Epidermal melanocyte (primary cell): ENCODE measurements at regions not wholly inside any gene's neighbourhood (a gene's known extent, or its start where the extent isn't known, plus 50 kb on each side); places are given as distances from the start of the nearest gene placed in this dataset.
"Not testable (repeated sequence)": the region's sequence is repeated elsewhere in the genome, so short reads cannot be mapped to it uniquely, and the experiment has no call there.

Experiments used
- DNase-seq: peaks from one replicate; pipeline ENCODE4 v3.0.0; 2011; ENCODE audit warnings: low spot score; ENCODE audit not compliant: insufficient read length

DNA sequence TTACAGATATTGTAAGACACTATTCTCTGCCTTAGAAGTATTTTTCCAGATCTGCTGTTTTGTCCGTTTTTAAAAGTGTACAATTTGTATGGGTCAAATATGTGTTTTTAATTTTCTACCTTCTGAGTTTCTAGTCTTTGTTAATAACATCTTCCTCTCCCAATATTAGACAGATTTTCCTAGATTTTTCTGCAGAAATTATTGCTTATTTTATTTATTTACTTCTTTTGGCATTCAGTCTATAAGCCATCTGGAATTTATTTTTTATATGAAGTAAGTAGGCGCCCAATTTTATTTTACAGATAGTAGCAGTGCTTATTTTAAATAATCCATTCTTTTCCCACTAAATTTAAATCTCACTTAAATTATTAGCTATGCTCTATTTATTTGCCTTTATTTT, 103.1 kb upstream of the PLEKHG1 start:
- DNase-seq: no peak

DNA sequence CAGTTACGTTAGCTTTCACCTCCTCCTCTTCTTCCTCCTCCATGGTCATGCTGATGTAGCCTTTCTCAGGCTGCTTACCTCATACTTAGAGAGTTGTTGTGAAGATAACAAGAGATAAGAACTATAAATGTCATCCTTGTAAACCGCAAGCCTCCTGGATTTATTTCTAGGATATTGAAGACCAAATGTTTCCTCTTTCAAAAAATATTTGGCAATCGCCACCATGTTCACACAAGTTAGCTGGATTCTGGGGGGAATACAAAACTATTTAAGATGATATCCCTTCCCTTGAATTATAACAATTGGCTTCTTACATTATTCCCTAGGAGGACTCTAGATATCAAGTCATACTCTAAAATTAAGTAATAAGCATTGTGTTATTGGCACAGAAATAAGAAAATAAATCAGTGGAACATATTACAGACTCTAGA, 99.8 kb upstream of the PLEKHG1 start:
- no peak for DNase-seq

DNA sequence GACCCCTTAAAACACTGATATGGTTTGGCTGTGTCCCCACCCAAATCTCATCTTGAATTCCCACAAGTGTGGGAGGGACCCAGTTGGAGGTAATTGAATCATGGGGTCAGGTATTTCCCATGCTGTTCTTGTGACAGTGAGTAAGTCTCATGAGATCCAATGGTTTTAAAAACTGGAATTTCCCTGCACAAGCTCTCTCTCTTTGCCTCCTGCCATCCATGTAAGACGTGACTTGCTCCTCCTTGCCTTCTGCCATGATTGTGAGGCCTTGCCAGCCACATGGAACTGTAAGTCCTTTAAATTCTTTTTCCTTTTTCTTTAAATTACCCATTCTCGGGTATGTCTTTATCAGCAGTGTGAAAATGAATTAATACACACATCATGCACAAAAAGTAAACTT, 99.1 kb upstream of the PLEKHG1 start:
- DNase-seq: not testable (repeated sequence)

DNA sequence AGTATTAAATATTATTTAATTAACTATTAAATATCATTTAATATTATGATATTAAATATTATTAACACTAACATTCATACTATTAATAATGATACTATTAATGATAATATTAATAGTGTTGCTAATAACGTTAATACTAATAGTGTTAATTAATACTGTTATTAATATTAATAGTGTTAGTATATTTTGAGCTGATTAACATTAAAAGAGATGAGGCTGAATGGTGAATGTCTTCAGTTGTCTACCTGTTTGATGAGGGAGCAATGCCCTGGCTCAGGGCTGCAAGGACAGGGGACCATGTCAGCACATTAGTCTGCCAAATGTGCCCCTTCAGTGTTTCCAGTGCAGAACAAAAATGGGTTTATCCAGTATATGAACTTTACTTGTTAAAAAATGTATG, 96.6 kb upstream of the PLEKHG1 start:
- no peak for DNase-seq

DNA sequence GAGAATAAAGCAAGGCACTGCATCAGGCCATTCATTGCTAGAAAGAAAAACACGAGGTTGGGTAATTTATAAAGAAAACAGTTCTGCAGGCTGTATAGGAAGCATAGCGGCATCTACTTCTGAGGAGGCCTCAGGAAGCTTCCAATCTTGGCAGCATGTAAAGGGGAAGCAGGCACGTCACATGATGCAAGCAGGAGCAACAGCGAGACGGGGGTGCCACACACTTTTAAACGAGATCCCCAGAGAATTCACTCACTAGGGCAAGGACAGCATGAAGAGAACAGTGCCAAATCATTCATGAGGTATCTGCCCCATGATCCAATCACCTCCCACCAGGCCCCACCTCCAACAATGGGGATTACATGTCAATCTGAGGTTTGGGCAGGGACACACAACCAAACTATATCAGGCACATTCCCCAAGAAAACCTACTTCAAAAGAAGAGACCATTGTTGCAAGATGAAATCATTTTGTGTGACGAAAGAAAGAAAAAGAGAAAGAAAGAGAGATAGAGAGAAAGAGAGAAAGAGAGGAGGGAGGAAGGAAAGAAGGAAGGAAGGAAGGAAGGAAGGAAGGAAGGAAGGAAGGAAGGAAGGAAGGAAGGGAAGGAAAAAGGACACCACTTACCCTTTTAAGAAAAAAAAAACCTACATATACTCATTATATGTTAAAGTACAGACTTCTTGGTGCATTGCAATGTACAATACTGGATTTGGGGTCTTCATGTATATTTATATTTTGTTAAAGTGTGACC, 95.9 kb upstream of the PLEKHG1 start:
- DNase-seq: no peak

DNA sequence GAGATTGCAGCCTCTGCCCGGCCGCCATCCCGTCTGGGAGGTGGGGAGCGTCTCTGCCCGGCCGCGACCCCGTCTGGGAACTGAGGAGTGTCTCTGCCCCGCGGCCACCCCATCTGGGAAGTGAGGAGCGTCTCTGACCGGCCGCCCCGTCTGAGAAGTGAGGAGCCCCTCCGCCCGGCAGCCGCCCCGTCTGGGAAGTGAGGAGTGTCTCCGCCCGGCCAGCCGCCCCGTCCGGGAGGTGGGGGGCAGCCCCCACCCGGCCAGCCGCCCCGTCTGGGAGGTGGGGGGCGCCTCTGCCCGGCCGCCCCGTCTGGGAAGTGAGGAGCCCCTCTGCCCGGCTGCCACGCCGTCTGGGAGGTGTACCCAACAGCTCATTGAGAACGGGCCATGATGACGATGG, 92.3 kb upstream of the PLEKHG1 start:
- not testable (repeated sequence) for DNase-seq

DNA sequence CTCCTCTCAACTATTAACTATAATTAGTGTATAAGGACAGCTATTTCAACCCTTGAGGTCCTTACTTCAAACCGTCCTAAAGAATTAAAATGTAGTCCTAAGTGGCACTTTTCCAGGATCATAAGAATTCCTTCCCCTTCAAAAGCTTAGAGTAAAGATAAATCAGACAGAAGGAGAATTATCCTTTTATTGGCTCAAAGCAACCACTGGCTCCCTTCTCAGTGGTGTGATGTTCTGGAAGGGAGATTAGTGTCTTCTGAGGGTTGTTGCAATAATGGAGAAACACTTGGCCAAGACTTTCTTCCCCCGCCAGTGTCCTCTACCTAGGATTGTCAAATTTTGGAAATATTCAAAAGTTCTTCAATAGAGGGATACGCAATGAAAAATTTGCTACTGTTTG, 89.1 kb upstream of the PLEKHG1 start:
- DNase-seq: no peak

DNA sequence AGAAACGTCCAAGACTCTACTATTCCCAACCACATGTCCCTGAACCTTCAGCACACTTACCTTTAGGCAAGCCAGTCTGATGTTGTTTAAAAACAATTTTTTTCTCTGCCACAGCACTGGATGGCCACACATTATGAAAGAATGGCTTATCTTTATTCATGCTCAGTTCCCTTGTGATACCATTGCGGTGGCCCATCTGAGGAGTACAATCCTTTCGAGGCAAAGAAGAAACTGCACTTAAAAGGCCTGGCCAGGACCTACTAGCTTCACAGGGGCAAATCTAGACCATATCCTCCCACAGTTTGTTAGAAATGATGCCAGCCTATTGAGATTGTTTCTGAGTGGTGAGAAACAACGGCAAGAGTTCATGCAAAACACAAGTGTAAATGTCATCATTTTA, 88.4 kb upstream of the PLEKHG1 start:
- no peak for DNase-seq

DNA sequence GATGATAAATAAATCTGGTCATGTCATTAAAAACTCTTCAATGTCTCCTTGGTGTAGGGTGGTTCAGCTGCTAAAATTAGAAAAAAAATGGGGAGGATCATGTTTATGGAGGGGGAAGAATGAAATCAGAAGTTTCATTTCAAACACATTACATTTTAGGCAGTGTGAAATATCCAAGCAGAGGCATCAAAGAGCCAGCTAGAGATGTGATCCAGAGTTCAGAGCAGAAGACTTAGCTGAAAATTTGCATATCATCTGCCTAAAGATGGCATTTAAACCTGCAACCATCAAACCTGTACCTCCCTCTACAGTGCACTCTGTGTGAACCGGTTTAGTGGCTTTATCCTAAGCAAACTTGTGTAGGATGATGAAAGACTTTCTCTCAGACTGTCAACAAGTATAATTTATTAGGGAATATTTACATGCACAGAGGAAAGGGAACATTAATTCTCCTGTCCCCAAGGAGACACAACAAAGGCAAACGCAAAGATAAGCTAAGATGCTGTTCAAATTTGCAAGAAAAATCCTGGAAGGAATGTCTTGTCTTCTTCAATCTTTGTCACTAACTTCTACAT, 84.8 kb upstream of the PLEKHG1 start:
- DNase-seq: no peak

DNA sequence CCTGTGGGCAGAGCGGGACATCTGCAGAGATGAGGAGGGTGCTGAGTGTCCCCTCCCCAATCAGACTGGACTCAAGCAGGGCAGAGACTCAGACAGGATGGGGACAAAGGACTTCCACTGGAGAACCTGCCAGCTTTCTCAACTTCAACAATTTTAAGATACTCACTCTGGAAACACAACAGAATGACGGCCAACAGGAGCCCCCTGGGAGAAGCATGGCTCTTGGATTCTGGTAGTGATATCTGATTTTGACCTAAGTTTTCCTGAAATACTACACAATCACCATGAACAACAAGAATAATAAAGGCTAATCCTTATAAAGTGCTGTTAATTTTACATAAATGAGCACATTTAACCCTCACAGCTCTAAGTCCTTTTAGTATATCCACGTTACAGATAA, 83.5 kb upstream of the PLEKHG1 start:
- DNase-seq: no peak

DNA sequence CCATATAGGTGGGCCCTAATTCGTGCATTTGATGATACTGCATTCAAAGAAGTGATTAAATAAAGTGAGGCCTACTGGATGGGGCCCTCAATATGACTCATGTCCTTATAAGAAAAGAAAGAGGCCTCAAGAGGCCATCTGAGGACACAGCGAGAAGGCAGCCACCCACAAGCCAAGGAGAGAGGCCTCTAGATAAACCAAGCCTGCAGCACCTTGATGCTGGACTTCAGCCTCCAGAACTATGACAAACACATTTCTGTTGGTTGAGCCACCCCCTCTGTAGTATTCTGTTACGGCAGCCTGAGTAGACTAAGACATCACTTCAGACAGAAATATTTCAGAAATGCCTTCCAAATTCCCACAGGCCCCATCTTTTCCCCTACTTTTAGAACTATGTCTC, 82.5 kb upstream of the PLEKHG1 start:
- no peak for DNase-seq

DNA sequence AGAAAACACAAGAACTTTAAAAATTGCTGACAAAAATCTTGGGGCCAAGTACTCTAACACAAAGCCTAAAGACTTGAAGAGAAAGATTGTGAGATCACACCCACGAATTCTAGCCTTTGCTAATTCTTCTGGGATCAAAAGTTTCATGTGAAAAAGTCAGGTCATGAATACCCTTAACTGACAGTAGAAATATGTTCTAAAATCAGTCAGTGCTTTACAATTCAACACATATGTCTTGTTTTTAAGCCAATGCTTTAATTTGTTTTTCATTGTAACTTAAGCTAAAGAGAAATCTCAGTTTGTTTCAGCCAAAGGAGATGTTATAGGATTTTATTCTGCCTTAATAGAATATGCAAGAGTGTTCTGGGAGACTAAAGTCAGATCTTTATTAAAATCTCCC, 78.2 kb upstream of the PLEKHG1 start:
- DNase-seq: no peak

DNA sequence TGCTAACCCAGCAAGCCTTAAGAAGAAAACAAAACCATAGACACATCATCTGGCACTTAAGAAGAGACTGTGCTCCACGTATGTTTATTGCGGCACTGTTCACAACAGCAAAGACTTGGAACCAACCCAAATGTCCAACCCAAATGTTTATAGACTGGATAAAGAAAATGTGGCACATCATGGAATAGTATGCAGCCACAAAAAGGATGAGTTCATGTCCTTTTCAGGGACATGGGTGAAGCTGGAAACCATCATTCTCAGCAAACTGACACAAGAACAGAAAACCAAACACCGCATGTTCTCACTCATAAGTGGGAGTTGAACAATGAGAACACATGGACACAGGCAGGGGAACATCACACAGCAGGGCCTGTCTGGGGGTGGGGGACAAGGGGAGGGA, 76.5 kb upstream of the PLEKHG1 start:
- not testable (repeated sequence) for DNase-seq

DNA sequence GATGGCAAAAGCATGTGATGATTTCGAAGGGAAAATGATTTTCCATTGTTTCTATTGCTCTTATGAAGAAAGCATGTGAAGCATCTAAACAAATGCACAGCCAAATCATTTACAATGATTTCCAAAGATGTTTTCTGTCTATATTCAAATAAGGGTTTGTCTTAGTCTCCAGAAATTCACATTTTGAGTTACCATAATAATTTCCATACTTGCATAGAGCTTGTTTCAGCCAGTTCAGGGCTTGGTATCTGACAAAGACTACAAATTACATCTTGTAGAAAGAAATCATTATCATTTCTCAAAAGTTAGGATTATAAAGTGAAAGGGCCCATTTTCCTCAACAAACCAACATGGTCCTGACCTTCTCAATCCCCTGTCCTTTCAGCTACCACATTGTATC, 74.4 kb upstream of the PLEKHG1 start:
- no peak for DNase-seq

DNA sequence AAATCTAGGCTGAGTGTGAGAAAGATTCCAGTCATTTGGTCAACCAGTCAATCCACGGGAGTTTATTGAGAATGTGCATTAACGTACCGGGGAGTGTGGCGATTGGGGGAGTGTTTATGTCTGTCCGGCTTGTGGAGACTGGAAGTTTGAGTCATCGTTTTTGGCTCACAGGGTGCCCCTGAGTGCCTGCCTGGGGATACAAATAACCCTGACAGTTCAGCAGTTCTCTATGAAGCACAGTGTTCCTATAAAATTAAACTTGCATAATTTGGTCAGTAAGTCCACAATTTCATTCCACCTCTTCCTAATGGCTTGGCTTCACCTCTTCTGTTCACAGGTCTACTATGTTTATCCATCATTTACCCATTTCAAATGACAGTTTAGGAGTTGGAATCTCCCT, 72.6 kb upstream of the PLEKHG1 start:
- DNase-seq: no peak

DNA sequence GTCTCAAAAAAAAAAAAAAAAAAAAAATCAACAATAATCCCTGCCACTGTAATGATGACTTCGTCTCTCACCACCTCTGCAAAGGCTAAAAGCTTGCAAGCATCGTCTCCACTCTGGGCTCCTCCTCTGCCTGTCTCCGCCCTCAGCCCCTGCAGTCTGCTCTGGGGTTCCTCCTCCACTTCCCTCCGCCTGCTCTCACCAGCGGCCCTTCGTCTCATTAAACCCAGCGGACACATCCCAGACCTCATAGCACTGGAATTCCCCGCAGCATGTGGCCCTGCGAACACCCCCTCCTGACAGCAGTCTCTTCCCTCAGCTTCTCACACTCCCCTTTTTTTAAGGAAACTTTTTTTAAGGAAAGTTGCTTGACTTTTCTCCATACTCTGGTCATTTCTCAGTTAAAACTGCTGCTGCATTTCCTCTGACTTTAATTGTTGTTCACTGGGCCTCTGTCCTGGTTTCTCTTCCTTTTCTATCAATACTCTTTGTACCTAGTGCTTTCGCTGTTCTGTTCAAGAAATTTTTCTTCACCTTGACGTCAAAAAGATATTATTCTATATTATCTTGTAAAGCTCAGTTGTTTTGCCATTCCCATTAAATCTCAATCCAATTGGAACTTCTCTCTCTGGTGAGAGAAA, 70.9 kb upstream of the PLEKHG1 start:
- no peak for DNase-seq

DNA sequence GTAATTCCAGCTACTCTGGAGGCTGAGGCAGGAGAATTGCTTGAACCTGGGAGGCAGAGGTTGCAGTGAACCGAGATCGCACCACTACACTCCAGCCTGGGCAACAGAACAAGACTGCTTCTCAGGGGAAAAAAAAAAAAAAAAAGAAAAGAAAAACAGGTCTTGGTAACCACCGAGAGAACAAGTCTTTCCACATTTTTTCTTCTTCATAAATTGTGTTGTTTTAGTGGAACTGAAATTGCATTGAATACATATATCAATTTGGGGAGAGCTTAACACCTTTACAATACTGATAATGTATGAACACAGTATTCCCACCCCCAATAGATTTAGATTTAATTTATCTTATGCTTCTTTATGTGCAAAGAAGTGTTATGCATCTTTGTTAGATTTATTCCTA, 70.0 kb upstream of the PLEKHG1 start:
- DNase-seq: no peak

DNA sequence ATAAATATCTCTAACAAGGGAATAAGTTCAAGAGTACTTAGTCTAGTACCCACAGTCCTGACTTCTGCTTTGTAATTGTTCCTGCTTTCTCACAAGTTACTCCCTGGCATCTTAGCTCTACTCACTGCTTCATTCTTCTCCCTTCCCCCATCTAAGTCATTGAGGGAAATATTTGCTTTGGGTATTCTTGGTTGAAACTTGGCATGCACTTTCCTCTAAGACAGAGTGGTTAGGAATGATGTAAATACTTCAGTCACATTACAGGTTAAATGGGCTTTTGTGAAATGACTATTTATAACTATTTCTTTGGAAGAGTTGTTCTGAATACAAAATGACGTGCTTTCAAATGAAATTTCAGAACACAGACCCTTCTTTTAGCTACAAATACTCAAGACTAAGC, 67.7 kb upstream of the PLEKHG1 start:
- no peak for DNase-seq

DNA sequence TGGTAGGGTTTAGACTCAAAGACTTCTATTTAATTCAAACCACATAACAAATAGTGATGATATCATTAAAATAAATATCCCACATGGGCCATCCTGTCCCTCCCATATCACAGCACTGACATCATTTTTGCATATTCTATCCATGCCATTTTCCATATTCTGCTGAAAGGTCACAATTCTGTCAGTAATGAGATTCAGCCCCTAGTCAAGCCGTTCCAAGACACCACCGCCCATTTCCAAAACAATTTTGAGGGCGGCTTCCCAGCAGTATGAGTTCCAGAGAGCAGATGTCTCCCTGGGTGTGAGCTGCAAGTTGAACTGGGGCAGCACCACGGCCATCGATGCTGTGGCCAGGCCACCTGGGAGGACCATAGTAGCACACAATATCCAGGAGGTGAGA, 65.1 kb upstream of the PLEKHG1 start:
- no peak for DNase-seq

DNA sequence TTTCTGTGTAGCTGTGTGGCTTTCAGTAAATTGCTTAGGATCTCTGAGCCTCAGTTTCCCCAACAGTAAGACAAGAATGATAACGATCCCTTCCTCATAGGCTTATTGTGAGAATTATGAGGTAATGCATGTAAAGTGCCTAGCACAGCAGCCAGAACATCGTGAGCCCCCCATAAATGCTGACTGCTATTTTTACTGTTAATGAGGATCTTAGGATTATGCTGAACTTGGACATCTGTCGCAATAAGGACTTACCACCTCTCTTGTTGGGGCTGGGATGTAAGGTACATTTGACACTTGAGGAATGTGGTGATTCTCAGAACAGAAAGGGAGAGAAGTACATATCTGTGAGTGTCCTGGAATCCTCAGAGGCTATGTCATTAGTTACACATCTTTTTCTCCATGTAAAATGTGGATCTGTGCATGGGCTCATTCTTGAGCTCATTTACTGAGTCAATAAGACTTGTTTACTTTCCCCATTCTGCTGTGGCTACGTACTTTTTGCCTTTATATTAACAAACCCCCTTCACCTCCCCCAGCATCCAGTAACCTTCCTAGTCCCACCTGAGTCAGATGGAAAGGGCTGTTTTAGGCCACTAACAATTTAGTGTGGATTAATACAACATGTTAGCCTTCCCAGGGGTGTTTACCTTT, 64.4 kb upstream of the PLEKHG1 start:
- DNase-seq: no peak

DNA sequence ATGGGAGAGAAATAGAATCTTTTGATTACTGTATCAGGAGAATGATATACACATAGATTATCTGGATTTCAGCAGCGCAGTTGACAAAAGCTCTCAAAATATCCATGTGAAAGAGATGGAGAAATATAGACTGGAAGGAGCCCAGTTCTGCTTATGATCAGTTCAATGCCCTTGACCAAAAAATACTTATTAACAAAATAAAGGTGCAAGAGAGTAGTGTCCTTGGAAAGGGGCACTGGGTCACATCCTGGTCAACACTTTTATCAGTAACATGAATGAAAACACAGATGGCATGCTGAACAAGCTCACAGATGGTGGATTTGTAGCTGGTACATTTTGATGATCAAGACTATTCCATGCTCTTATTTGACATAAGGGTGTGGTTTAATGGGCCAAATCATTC, 63.9 kb upstream of the PLEKHG1 start:
- DNase-seq: no peak

DNA sequence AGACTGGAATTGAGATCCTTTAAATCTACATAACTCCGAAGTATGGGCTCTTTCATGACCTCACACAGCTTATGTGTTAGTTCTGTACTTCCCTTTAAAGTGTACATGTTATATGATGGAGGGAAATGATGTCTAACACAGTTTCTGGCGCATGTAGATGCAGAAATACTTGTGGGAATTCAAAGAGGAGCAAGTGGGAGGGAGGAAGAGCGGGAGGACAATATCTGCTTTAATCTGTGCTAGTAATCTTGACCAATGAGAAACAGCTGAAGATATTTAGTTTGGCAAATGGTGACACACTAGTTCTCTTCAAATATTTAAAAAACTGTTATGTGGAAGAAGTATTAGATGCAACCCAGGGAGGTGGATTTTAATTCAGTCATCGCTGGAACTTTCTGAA, 62.9 kb upstream of the PLEKHG1 start:
- no peak for DNase-seq
